Fibroblast of lung (primary cell): ENCODE measurements at regions not wholly inside any gene's neighbourhood (a gene's known extent, or its start where the extent isn't known, plus 50 kb on each side); places are given as distances from the start of the nearest gene placed in this dataset.

Experiments
- DNase-seq, 2 donors: peaks; one replicate each; pipeline versions ENCODE4 v3.0.0 to v3.0.0-alpha.2; 2010; ENCODE audit warnings: low read depth in 2 of 2
- H2AFZ ChIP-seq: 2 replicates; pipeline ENCODE4 v1.5.1; 2012; ENCODE audit warnings: low read length, control low read depth, inconsistent platforms
- H3K27ac ChIP-seq: 2 replicates; pipeline ENCODE4 v1.5.1; 2011; ENCODE audit warnings: low read length, control low read depth; ENCODE audit not compliant: insufficient read depth
- H3K27me3 ChIP-seq: 2 replicates; pipeline ENCODE4 v1.5.1; 2011; ENCODE audit warnings: mild to moderate bottlenecking, low read length; ENCODE audit not compliant: control insufficient read depth, insufficient read depth
- H3K36me3 ChIP-seq: 2 replicates; pipeline ENCODE4 v1.5.1; 2011; ENCODE audit warnings: low read length; ENCODE audit not compliant: control insufficient read depth, insufficient read depth
- H3K4me1 ChIP-seq: 2 replicates; pipeline ENCODE4 v1.5.1; 2011; ENCODE audit warnings: low read length; ENCODE audit not compliant: control insufficient read depth, insufficient read depth; ENCODE audit errors: extremely low read depth
- H3K4me2 ChIP-seq: 2 replicates; pipeline ENCODE4 v1.5.1; 2011; ENCODE audit warnings: low read length, control low read depth; ENCODE audit not compliant: insufficient read depth; ENCODE audit errors: extremely low read depth
- H3K4me3 ChIP-seq, 4 experiments: fragments of 200-600 bp in 1 of 4; sonication (generic) in 1 of 4; replicated peaks in 1 of 4; 2 replicates each; pipeline ENCODE4 v1.5.1; 2011 to 2016; ENCODE audit warnings: low read length in 4 of 4, low read depth in 3 of 4, mild to moderate bottlenecking in 3 of 4, control low read depth in 2 of 4, inconsistent platforms in 1 of 4, mixed read lengths in 1 of 4; ENCODE audit not compliant: insufficient read depth in 1 of 4; ENCODE audit errors: control extremely low read depth in 1 of 4
- H3K79me2 ChIP-seq: 2 replicates; pipeline ENCODE4 v1.5.1; 2012; ENCODE audit warnings: mild to moderate bottlenecking, low read length, inconsistent platforms; ENCODE audit not compliant: control insufficient read depth, insufficient read depth
- H3K9ac ChIP-seq: 2 replicates; pipeline ENCODE4 v1.5.1; 2011; ENCODE audit warnings: mild to moderate bottlenecking, low read length, control low read depth; ENCODE audit not compliant: insufficient read depth
- H3K9me3 ChIP-seq: 2 replicates; pipeline ENCODE4 v1.5.1; 2012; ENCODE audit warnings: low read depth, low read length; ENCODE audit not compliant: control insufficient read depth, insufficient read depth
- H4K20me1 ChIP-seq: 2 replicates; pipeline ENCODE4 v1.5.1; 2011; ENCODE audit warnings: low read length; ENCODE audit not compliant: control insufficient read depth, insufficient read depth; ENCODE audit errors: extremely low read depth
- EZH2 ChIP-seq: IDR thresholded peaks from 2 replicates; pipeline ENCODE4 v1.5.1; 2012; ENCODE audit warnings: low read length, control low read depth, mild to moderate bottlenecking; ENCODE audit errors: missing control alignments
- TF ChIP-seq, protein P1 (sequence below), 2 donors: IDR thresholded peaks in 1 of 2; conservative IDR thresholded peaks in 1 of 2; 1 replicate in 1 of 2; 2 replicates in 1 of 2; pipeline ENCODE4 v1.5.1; 2011 to 2012; ENCODE audit warnings: low read length in 2 of 2, control low read depth in 1 of 2, inconsistent platforms in 1 of 2, low read depth in 1 of 2, mild to moderate bottlenecking in 1 of 2

DNA sequence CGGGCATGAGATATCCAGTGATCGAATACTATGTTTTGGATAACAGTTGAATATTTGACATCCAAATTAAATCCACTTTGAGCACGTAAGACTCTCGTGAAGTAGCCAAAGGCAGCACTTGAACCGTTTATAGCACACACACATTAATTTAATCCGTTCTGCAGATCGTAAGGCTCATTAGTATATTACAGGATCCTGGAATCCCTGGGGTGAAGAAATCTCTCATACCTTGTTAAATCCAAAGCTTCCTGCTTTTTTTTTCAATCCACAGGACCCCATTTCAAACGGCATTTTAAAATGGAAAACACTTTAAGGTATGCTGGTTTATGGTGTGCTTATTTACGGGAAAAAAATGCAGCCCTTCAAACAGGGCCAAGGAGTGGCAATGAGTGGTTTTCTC is 158.4 kb upstream of the ADARB2 start:
- Histone ChIP-seq H3K4me2 (no peak overlapping the region), H3K9ac (no peak overlapping the region), H3K36me3 (no peaks in the 10 kb centered on the region), H3K27me3 (no peaks in the 10 kb centered on the region), H4K20me1 (no peaks in the 10 kb centered on the region), H2AFZ (no peak overlapping the region), H3K4me3 (no peak overlapping the region), H3K79me2 (no peaks in the 10 kb centered on the region), H3K9me3 (no peaks in the 10 kb centered on the region), H3K4me1 (no peaks in the 10 kb centered on the region), H3K27ac (no peak overlapping the region)
- no peak for DNase-seq
- TF ChIP-seq EZH2: no peak
- TF ChIP-seq, protein P1, sequence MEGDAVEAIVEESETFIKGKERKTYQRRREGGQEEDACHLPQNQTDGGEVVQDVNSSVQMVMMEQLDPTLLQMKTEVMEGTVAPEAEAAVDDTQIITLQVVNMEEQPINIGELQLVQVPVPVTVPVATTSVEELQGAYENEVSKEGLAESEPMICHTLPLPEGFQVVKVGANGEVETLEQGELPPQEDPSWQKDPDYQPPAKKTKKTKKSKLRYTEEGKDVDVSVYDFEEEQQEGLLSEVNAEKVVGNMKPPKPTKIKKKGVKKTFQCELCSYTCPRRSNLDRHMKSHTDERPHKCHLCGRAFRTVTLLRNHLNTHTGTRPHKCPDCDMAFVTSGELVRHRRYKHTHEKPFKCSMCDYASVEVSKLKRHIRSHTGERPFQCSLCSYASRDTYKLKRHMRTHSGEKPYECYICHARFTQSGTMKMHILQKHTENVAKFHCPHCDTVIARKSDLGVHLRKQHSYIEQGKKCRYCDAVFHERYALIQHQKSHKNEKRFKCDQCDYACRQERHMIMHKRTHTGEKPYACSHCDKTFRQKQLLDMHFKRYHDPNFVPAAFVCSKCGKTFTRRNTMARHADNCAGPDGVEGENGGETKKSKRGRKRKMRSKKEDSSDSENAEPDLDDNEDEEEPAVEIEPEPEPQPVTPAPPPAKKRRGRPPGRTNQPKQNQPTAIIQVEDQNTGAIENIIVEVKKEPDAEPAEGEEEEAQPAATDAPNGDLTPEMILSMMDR (conservative IDR thresholded peaks at IDR 0.05 in 1 of 2, IDR thresholded peaks at IDR 0.05 in 1 of 2; ENCODE audit: low read depth in 1 of 2, low read length in 2 of 2): no peak

DNA sequence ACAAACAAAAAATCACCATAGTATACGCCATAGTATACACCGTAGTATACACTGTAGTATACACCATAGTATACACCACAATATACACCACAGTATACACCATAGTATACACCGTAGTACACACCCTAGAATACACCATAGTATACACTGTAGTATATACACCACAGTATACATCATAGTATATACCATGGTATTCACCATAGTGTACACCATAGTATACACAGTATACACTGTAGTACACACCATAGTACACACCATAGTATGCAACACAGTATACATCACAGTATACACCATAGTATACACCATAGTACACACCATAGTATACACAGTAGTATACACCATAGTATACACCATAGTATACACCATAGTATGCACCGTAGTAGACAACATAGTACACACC is 157.6 kb upstream of the ADARB2 start:
- H3K4me1 ChIP-seq: no peaks in the 10 kb centered on the region
- TF ChIP-seq, protein P1 (conservative IDR thresholded peaks at IDR 0.05 in 1 of 2, IDR thresholded peaks at IDR 0.05 in 1 of 2; ENCODE audit: low read depth in 1 of 2, low read length in 2 of 2): no peak
- no peak for TF ChIP-seq EZH2
- no peaks in the 10 kb centered on the region for H3K9me3 ChIP-seq
- H3K27me3 ChIP-seq: no peaks in the 10 kb centered on the region
- H3K4me2 ChIP-seq: no peak overlapping the region
- H4K20me1 ChIP-seq: no peaks in the 10 kb centered on the region
- H3K27ac ChIP-seq: no peak overlapping the region
- H2AFZ ChIP-seq: no peak overlapping the region
- no peaks in the 10 kb centered on the region for H3K36me3 ChIP-seq
- no peak overlapping the region for H3K4me3 ChIP-seq
- no peaks in the 10 kb centered on the region for H3K79me2 ChIP-seq
- H3K9ac ChIP-seq: no peak overlapping the region
- no peak for DNase-seq

DNA sequence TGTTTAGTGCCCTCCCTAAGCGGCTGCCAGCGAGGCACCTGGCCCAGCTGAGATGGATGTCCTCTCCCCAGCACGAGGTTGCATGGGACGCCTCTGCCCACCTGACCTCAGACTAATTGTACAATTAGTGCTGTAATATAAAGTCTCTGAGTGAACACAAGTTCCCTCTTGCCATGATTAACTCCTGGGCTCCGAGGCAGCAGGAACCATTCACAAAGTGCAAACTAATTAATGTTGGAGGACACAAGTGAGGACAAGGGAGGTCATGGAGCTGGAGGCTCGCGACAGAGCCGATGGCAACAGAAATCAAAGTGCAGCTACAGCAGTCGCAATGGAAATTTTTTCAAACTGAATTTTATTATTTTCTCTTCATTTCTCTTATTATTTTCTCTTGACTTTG is 156.6 kb upstream of the ADARB2 start:
- Histone ChIP-seq H3K4me1 (no peaks in the 10 kb centered on the region), H3K36me3 (no peaks in the 10 kb centered on the region), H3K9ac (no peak overlapping the region), H4K20me1 (no peaks in the 10 kb centered on the region), H3K27me3 (no peaks in the 10 kb centered on the region), H3K4me2 (no peak overlapping the region), H3K4me3 (no peak overlapping the region), H3K27ac (no peak overlapping the region), H2AFZ (no peak overlapping the region), H3K9me3 (no peaks in the 10 kb centered on the region), H3K79me2 (no peaks in the 10 kb centered on the region)
- TF ChIP-seq EZH2: no peak
- TF ChIP-seq, protein P1 (conservative IDR thresholded peaks at IDR 0.05 in 1 of 2, IDR thresholded peaks at IDR 0.05 in 1 of 2; ENCODE audit: low read depth in 1 of 2, low read length in 2 of 2): no peak
- no peak for DNase-seq
